Keratinocyte (primary cell): ENCODE measurements at regions not wholly inside any gene's neighbourhood (a gene's known extent, or its start where the extent isn't known, plus 50 kb on each side); places are given as distances from the start of the nearest gene placed in this dataset.

Experiments used
- EZH2 ChIP-seq: IDR thresholded peaks from one replicate; pipeline ENCODE4 v1.6.1; 2012; ENCODE audit warnings: inconsistent platforms, mild to moderate bottlenecking, low read length, moderate library complexity
- TF ChIP-seq, protein P1 (sequence below), 3 experiments: IDR thresholded peaks in 1 of 3; conservative IDR thresholded peaks in 1 of 3; optimal IDR thresholded peaks in 1 of 3; 2 replicates in 2 of 3; 3 replicates in 1 of 3; pipeline versions ENCODE3 to v1.5.1; 2011; ENCODE audit warnings: low read length in 3 of 3, mild to moderate bottlenecking in 3 of 3, moderate library complexity in 2 of 3, control low read depth in 1 of 3, inconsistent platforms in 1 of 3; ENCODE audit not compliant: insufficient read depth in 2 of 3; ENCODE audit errors: extremely low read depth in 1 of 3

DNA sequence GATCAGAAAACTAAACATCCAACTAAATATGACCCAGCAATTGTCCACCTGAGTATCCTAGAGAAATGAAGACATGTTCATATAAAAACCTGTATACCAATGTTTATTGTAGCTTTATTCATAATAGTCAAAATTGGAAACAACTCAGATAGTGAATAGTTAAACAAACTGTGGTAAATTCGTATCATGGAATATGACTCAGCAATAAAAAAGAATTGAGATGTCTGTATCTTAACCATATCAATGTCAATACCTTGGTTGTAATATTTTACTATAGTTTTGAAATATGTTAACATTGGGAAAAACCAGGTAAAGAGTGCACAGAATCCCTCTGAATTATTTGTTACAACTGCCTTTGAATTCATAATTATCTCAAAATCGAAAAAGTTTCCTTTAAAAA, 159.3 kb upstream of the GAP43 start:
- TF ChIP-seq, protein P1, sequence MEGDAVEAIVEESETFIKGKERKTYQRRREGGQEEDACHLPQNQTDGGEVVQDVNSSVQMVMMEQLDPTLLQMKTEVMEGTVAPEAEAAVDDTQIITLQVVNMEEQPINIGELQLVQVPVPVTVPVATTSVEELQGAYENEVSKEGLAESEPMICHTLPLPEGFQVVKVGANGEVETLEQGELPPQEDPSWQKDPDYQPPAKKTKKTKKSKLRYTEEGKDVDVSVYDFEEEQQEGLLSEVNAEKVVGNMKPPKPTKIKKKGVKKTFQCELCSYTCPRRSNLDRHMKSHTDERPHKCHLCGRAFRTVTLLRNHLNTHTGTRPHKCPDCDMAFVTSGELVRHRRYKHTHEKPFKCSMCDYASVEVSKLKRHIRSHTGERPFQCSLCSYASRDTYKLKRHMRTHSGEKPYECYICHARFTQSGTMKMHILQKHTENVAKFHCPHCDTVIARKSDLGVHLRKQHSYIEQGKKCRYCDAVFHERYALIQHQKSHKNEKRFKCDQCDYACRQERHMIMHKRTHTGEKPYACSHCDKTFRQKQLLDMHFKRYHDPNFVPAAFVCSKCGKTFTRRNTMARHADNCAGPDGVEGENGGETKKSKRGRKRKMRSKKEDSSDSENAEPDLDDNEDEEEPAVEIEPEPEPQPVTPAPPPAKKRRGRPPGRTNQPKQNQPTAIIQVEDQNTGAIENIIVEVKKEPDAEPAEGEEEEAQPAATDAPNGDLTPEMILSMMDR (optimal IDR thresholded peaks at IDR 0.05 in 1 of 3, IDR thresholded peaks at IDR 0.05 in 1 of 3, conservative IDR thresholded peaks at IDR 0.05 in 1 of 3; ENCODE audit: extremely low read depth in 1 of 3, insufficient read depth in 2 of 3, low read length in 3 of 3), result no peak
- TF ChIP-seq EZH2, result no peak
